DND-41 (cell line): ENCODE measurements at regions not wholly inside any gene's neighbourhood (a gene's known extent, or its start where the extent isn't known, plus 50 kb on each side); places are given as distances from the start of the nearest gene placed in this dataset.
A peak's percentile ranks its signal among the peaks of the same experiment; 100 is the strongest.

Experiments used
- EZH2 ChIP-seq: IDR thresholded peaks from 3 replicates; pipeline ENCODE4 v1.6.1; 2012; ENCODE audit warnings: borderline replicate concordance, low read depth, mild to moderate bottlenecking, moderate library complexity, low read length, inconsistent platforms; ENCODE audit not compliant: severe bottlenecking
- TF ChIP-seq, protein P1 (sequence below): IDR thresholded peaks from 2 replicates; pipeline ENCODE4 v1.5.1; 2012; ENCODE audit warnings: borderline replicate concordance, low read length, moderate library complexity, mild to moderate bottlenecking; ENCODE audit not compliant: poor library complexity, severe bottlenecking; ENCODE audit errors: extremely low read depth

DNA sequence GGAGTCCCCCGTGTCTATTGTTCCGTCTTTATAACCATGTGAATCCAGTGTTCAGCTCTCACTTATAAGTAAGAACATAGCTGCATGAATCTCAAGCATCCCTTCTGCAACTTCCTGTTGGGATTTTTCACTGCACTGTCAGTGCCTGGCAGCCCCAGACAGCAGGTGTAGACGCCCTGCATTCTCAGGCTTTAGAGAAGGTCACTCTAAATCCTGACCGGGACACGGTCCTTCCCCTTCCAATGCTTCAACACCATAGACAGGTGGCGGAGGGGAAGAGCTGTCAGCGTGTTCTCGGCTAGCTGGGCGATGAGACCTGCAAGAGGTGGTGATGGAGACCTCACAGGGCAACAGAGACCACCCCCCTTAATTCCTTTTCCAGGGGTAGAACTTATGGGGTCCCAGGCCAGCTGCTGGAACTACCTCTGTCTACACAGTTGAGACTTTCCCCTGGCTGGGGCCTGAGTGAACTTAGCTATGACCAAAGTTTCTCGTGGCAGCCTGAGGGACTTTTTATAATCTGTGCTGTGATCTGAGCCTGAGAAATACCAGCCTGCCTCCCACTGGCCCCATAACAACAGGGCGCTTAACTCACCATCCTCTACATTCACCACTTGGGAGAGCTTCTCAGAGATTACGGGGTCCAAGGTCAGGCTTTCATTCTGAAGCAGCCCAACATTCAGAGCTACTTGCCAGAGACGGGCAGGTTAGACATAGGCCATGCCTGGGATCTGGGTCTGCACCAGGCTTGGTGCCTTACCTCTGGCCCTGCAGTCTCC, 143.2 kb upstream of the TNRC6C start:
- TF ChIP-seq, protein P1, sequence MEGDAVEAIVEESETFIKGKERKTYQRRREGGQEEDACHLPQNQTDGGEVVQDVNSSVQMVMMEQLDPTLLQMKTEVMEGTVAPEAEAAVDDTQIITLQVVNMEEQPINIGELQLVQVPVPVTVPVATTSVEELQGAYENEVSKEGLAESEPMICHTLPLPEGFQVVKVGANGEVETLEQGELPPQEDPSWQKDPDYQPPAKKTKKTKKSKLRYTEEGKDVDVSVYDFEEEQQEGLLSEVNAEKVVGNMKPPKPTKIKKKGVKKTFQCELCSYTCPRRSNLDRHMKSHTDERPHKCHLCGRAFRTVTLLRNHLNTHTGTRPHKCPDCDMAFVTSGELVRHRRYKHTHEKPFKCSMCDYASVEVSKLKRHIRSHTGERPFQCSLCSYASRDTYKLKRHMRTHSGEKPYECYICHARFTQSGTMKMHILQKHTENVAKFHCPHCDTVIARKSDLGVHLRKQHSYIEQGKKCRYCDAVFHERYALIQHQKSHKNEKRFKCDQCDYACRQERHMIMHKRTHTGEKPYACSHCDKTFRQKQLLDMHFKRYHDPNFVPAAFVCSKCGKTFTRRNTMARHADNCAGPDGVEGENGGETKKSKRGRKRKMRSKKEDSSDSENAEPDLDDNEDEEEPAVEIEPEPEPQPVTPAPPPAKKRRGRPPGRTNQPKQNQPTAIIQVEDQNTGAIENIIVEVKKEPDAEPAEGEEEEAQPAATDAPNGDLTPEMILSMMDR = peak; percentile 18
- no peak for TF ChIP-seq EZH2
